ENCODE measurements at regions not wholly inside any gene's neighbourhood (a gene's known extent, or its start where the extent isn't known, plus 50 kb on each side); places are given as distances from the start of the nearest gene placed in this dataset.
A peak's percentile ranks its signal among the peaks of the same experiment; 100 is the strongest.

DNA sequence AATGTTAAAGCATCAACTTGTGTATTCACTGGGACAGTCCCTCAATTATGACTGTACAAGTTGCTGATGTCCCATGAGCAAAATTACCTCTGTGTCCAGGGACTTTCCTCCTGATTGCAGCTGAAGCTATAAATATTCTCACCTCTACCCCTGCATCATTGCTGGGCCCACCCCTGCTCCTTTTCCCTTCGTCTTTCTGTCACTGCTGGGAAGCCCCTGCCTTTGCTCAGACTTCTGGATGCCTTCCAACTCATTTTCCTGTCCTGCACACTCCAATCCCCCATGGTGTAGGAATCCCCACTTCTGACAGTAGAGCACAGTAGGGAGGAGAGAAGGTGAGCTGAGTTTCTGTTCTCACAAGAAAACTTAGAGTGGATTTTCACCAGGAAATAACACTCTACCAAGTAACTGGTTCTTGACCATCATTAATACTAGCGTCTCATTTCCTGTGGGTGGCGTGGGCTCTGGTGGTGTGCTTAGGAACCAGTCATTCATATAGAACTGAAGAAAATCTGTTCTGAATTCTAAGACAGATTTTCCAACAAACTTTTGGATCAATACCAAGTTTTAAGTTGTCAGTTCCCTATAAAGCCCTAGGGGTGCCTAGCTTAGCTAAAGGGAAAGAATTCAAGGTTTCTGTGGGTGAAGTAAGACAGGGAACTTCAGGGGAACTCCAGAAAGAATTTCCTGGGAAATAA, 136.2 kb upstream of the MED14 start (continued):
- TF ChIP-seq MXI1 (IDR thresholded peaks at IDR 0.05; ENCODE audit: low read depth, low read length) (no peak), MEF2A (IDR thresholded peaks at IDR 0.05; ENCODE audit: insufficient read depth, low read depth, low read length) (peak; percentile 71; the same call in 1 of the 2 replicates), SPI1 (IDR thresholded peaks at IDR 0.05; ENCODE audit: borderline replicate concordance, insufficient read depth, low read depth, low read length) (no peak), SMAD5 (IDR thresholded peaks at IDR 0.05; ENCODE audit: low read depth) (no peak), RBBP5 (conservative IDR thresholded peaks at IDR 0.05) (no peak), POU2F2 (IDR thresholded peaks at IDR 0.05; ENCODE audit: borderline replicate concordance, low read depth, low read length) (peak; percentile 63; the same call in 1 of the 3 replicates), NBN (IDR thresholded peaks at IDR 0.05) (peak; percentile 77), ESRRA (IDR thresholded peaks at IDR 0.05; ENCODE audit: low read length) (no peak), CBFB (IDR thresholded peaks at IDR 0.05; ENCODE audit: low read depth) (no peak), ZBED1 (IDR thresholded peaks at IDR 0.05; ENCODE audit: borderline replicate concordance) (no peak), HDAC6 (IDR thresholded peaks at IDR 0.05; ENCODE audit: unreplicated experiment) (no peak), IRF5 (IDR thresholded peaks at IDR 0.05; ENCODE audit: borderline replicate concordance) (no peak), FOXM1 (IDR thresholded peaks at IDR 0.05; ENCODE audit: low read depth, low read length) (peak; percentile 78), PAX5 (IDR thresholded peaks at IDR 0.05; ENCODE audit: borderline replicate concordance, low read depth, low read length) (peak; percentile 67; the same call in 1 of the 2 replicates), KLF5 (IDR thresholded peaks at IDR 0.05; ENCODE audit: partially characterized antibody) (peak; percentile 43), KAT2A (conservative IDR thresholded peaks at IDR 0.05; ENCODE audit: control insufficient read depth, low read depth, low read length) (no peak), SMC3 (IDR thresholded peaks at IDR 0.05; ENCODE audit: borderline replicate concordance, low read length) (peak; percentile 30; the same call in 1 of the 2 replicates), RAD21 (IDR thresholded peaks at IDR 0.05; ENCODE audit: insufficient read depth, low read depth, low read length) (peak; percentile 25; the same call in 1 of the 2 replicates), SMARCA5 (IDR thresholded peaks at IDR 0.05) (no peak), BCL3 (IDR thresholded peaks at IDR 0.05; ENCODE audit: borderline replicate concordance, insufficient read depth, low read depth, low read length, poor library complexity, severe bottlenecking) (no peak)
- TF ChIP-seq, protein P1, sequence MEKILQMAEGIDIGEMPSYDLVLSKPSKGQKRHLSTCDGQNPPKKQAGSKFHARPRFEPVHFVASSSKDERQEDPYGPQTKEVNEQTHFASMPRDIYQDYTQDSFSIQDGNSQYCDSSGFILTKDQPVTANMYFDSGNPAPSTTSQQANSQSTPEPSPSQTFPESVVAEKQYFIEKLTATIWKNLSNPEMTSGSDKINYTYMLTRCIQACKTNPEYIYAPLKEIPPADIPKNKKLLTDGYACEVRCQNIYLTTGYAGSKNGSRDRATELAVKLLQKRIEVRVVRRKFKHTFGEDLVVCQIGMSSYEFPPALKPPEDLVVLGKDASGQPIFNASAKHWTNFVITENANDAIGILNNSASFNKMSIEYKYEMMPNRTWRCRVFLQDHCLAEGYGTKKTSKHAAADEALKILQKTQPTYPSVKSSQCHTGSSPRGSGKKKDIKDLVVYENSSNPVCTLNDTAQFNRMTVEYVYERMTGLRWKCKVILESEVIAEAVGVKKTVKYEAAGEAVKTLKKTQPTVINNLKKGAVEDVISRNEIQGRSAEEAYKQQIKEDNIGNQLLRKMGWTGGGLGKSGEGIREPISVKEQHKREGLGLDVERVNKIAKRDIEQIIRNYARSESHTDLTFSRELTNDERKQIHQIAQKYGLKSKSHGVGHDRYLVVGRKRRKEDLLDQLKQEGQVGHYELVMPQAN (conservative IDR thresholded peaks at IDR 0.05) = no peak
- TF ChIP-seq, protein P2, sequence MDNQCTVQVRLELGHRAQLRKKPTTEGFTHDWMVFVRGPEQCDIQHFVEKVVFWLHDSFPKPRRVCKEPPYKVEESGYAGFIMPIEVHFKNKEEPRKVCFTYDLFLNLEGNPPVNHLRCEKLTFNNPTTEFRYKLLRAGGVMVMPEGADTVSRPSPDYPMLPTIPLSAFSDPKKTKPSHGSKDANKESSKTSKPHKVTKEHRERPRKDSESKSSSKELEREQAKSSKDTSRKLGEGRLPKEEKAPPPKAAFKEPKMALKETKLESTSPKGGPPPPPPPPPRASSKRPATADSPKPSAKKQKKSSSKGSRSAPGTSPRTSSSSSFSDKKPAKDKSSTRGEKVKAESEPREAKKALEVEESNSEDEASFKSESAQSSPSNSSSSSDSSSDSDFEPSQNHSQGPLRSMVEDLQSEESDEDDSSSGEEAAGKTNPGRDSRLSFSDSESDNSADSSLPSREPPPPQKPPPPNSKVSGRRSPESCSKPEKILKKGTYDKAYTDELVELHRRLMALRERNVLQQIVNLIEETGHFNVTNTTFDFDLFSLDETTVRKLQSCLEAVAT (IDR thresholded peaks at IDR 0.05) = peak; percentile 47; the same call in 1 of the 2 replicates
